ENCODE measurements at regions not wholly inside any gene's neighbourhood (a gene's known extent, or its start where the extent isn't known, plus 50 kb on each side); places are given as distances from the start of the nearest gene placed in this dataset.

- Histone ChIP-seq H3K36me3 (replicated peaks) (no peaks in the 10 kb centered on the region), H3K4me3 (ENCODE audit: low read depth, low read length) (no peak overlapping the region), H3K27ac (no peak overlapping the region), H3K27me3 (replicated peaks) (no peaks in the 10 kb centered on the region)
- TF ChIP-seq CTCF (IDR thresholded peaks at IDR 0.05; ENCODE audit: low read depth, low read length, missing control alignments): no peak
- in situ Hi-C loops (cut with HindIII; ENCODE audit: low pct_ligation_motif_present, low sequenced_read_pairs): no loop called here
- no peak for DNase-seq
Measured at GRCh38 chr13:83730674-83731073, 151.6 kb downstream of the SLITRK1 start.

- DNase-seq: no peak
- H3K4me3 ChIP-seq (ENCODE audit: low read depth, low read length): no peak overlapping the region
- no peaks in the 10 kb centered on the region for H3K36me3 ChIP-seq (replicated peaks)
- H3K27ac ChIP-seq: no peak overlapping the region
- no peak for TF ChIP-seq CTCF (IDR thresholded peaks at IDR 0.05; ENCODE audit: low read depth, low read length, missing control alignments)
- no peaks in the 10 kb centered on the region for H3K27me3 ChIP-seq (replicated peaks)
- in situ Hi-C loops (cut with HindIII; ENCODE audit: low pct_ligation_motif_present, low sequenced_read_pairs): no loop called here
Measured at GRCh38 chr13:83722443-83722842, 159.8 kb downstream of the SLITRK1 start.

GRCh38 chr13:83716121-83716520 lies 166.2 kb downstream of the SLITRK1 start:
- H3K4me3 ChIP-seq (ENCODE audit: low read depth, low read length): no peak overlapping the region
- no peaks in the 10 kb centered on the region for H3K36me3 ChIP-seq (replicated peaks)
- in situ Hi-C loops (cut with HindIII; ENCODE audit: low pct_ligation_motif_present, low sequenced_read_pairs): no loop called here
- TF ChIP-seq CTCF (IDR thresholded peaks at IDR 0.05; ENCODE audit: low read depth, low read length, missing control alignments): no peak
- no peak for DNase-seq
- no peak overlapping the region for H3K27ac ChIP-seq
- no peaks in the 10 kb centered on the region for H3K27me3 ChIP-seq (replicated peaks)

GRCh38 chr13:83714236-83714635 lies 168.0 kb downstream of the SLITRK1 start:
- Histone ChIP-seq H3K27ac (no peak overlapping the region), H3K36me3 (replicated peaks) (no peaks in the 10 kb centered on the region), H3K4me3 (ENCODE audit: low read depth, low read length) (no peak overlapping the region), H3K27me3 (replicated peaks) (no peaks in the 10 kb centered on the region)
- no peak for TF ChIP-seq CTCF (IDR thresholded peaks at IDR 0.05; ENCODE audit: low read depth, low read length, missing control alignments)
- in situ Hi-C loops (cut with HindIII; ENCODE audit: low pct_ligation_motif_present, low sequenced_read_pairs): no loop called here
- DNase-seq: no peak

- TF ChIP-seq CTCF (IDR thresholded peaks at IDR 0.05; ENCODE audit: low read depth, low read length, missing control alignments): no peak
- Histone ChIP-seq H3K36me3 (replicated peaks) (no peaks in the 10 kb centered on the region), H3K27me3 (replicated peaks) (no peaks in the 10 kb centered on the region), H3K4me3 (ENCODE audit: low read depth, low read length) (no peak overlapping the region), H3K27ac (no peak overlapping the region)
- in situ Hi-C loops (cut with HindIII; ENCODE audit: low pct_ligation_motif_present, low sequenced_read_pairs): no loop called here
- DNase-seq: no peak
Measured at GRCh38 chr13:83710133-83710515, 172.2 kb downstream of the SLITRK1 start.

- Histone ChIP-seq H3K27me3 (replicated peaks) (no peaks in the 10 kb centered on the region), H3K36me3 (replicated peaks) (no peaks in the 10 kb centered on the region), H3K27ac (no peak overlapping the region), H3K4me3 (ENCODE audit: low read depth, low read length) (no peak overlapping the region)
- in situ Hi-C loops (cut with HindIII; ENCODE audit: low pct_ligation_motif_present, low sequenced_read_pairs): no loop called here
- DNase-seq: no peak
- no peak for TF ChIP-seq CTCF (IDR thresholded peaks at IDR 0.05; ENCODE audit: low read depth, low read length, missing control alignments)
Measured at GRCh38 chr13:83709426-83710132, 172.7 kb downstream of the SLITRK1 start.
